ENCODE measurements at regions not wholly inside any gene's neighbourhood (a gene's known extent, or its start where the extent isn't known, plus 50 kb on each side); places are given as distances from the start of the nearest gene placed in this dataset.
A peak's percentile ranks its signal among the peaks of the same experiment; 100 is the strongest.
"Not testable (repeated sequence)": the region's sequence is repeated elsewhere in the genome, so short reads cannot be mapped to it uniquely, and the experiment has no call there.

- H3K4me3 ChIP-seq (ENCODE audit: insufficient read length, low read depth), result no peak overlapping the region
- TF ChIP-seq SUZ12 (IDR thresholded peaks at IDR 0.05; ENCODE audit: extremely low read depth, insufficient read depth, insufficient read length), result no peak
- TF ChIP-seq YY1 (IDR thresholded peaks at IDR 0.05; ENCODE audit: insufficient read depth, insufficient read length), result no peak
- no peak for TF ChIP-seq ZNF274 (IDR thresholded peaks at IDR 0.05; ENCODE audit: low read depth, low read length)
- no peak for DNase-seq (ENCODE audit: low read depth, low spot score)
- H3K9ac ChIP-seq (ENCODE audit: insufficient read length, low read depth), result no peak overlapping the region
- H3K9me3 ChIP-seq (ENCODE audit: insufficient read depth, low read length), result peaks cover 11% of the 10 kb centered on the region; the same call in 1 of the 2 replicates
- H3K27me3 ChIP-seq (ENCODE audit: insufficient read depth, insufficient read length), result no peaks in the 10 kb centered on the region
- H3K36me3 ChIP-seq (ENCODE audit: insufficient read depth, insufficient read length, low read length), result no peaks in the 10 kb centered on the region
- H3K4me1 ChIP-seq (ENCODE audit: insufficient read depth, insufficient read length), result no peaks in the 10 kb centered on the region
Measured at GRCh38 chrX:27242581-27242980, 220.6 kb downstream of the PPP4R3C start.

GRCh38 chrX:27241981-27242380 is 221.2 kb downstream of the PPP4R3C start:
- H3K9me3 ChIP-seq (ENCODE audit: insufficient read depth, low read length), result peaks cover 11% of the 10 kb centered on the region; the same call in 1 of the 2 replicates
- no peak for TF ChIP-seq ZNF274 (IDR thresholded peaks at IDR 0.05; ENCODE audit: low read depth, low read length)
- no peak for TF ChIP-seq YY1 (IDR thresholded peaks at IDR 0.05; ENCODE audit: insufficient read depth, insufficient read length)
- TF ChIP-seq SUZ12 (IDR thresholded peaks at IDR 0.05; ENCODE audit: extremely low read depth, insufficient read depth, insufficient read length), result no peak
- no peak overlapping the region for H3K4me3 ChIP-seq (ENCODE audit: insufficient read length, low read depth)
- no peaks in the 10 kb centered on the region for H3K27me3 ChIP-seq (ENCODE audit: insufficient read depth, insufficient read length)
- H3K4me1 ChIP-seq (ENCODE audit: insufficient read depth, insufficient read length), result no peaks in the 10 kb centered on the region
- no peak for DNase-seq (ENCODE audit: low read depth, low spot score)
- no peak overlapping the region for H3K9ac ChIP-seq (ENCODE audit: insufficient read length, low read depth)
- H3K36me3 ChIP-seq (ENCODE audit: insufficient read depth, insufficient read length, low read length), result no peaks in the 10 kb centered on the region

DNA sequence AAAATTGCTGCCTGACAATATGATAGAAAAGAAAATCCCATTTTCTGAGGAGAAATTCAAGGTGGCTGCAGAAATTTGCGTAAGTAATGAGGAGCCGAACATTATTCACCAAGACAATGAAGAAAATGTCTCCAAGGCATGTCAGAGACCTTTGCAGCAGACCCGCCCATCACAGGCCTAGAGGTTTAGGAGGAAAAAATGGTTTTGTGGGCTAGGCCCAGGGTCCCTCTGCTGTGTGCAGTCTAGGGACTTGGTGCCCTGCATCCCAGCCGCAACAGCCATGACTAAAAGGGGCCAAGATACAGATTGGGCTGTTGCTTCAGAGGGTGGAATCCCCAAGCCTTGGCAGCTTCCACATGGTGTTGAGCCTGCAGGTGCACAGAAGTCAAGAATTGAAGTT is 223.1 kb downstream of the PPP4R3C start:
- H3K4me1 ChIP-seq (ENCODE audit: insufficient read depth, insufficient read length); H3K36me3 ChIP-seq (ENCODE audit: insufficient read depth, insufficient read length, low read length): not testable (repeated sequence)
- peaks cover 11% of the 10 kb centered on the region; the same call in 1 of the 2 replicates for H3K9me3 ChIP-seq (ENCODE audit: insufficient read depth, low read length)

DNA sequence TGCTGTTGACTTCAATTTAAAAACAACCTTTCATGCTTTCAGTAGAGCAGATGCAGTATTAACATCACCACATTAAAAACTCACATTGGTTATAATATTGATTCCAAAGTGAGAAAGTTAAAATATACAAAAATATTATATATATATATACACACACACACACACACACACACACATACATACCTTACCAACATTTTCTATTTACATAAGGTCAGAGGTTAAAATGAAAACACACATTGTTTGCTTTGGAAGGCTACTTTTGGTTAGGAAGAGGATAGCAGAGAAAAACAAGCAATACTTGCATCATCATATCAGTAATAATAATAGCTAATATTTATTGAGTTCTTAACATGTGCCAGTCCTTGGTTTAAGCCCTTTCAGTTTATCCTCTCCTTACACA is 226.5 kb downstream of the PPP4R3C start:
- Histone ChIP-seq H3K36me3 (ENCODE audit: insufficient read depth, insufficient read length, low read length) (no peaks in the 10 kb centered on the region), H3K27me3 (ENCODE audit: insufficient read depth, insufficient read length) (no peaks in the 10 kb centered on the region), H3K4me1 (ENCODE audit: insufficient read depth, insufficient read length) (no peaks in the 10 kb centered on the region), H3K9ac (ENCODE audit: insufficient read length, low read depth) (no peak overlapping the region), H3K4me3 (ENCODE audit: insufficient read length, low read depth) (no peak overlapping the region), H3K9me3 (ENCODE audit: insufficient read depth, low read length) (peaks cover 11% of the 10 kb centered on the region; the same call in 1 of the 2 replicates)
- DNase-seq (ENCODE audit: low read depth, low spot score), result no peak
- TF ChIP-seq YY1 (IDR thresholded peaks at IDR 0.05; ENCODE audit: insufficient read depth, insufficient read length) (no peak), ZNF274 (IDR thresholded peaks at IDR 0.05; ENCODE audit: low read depth, low read length) (no peak), SUZ12 (IDR thresholded peaks at IDR 0.05; ENCODE audit: extremely low read depth, insufficient read depth, insufficient read length) (no peak)

More for the DNA sequence above, 223.1 kb downstream of the PPP4R3C start:
- H3K4me3 ChIP-seq (ENCODE audit: insufficient read length, low read depth); DNase-seq (ENCODE audit: low read depth, low spot score); H3K9ac ChIP-seq (ENCODE audit: insufficient read length, low read depth); H3K27me3 ChIP-seq (ENCODE audit: insufficient read depth, insufficient read length): not testable (repeated sequence)

DNA sequence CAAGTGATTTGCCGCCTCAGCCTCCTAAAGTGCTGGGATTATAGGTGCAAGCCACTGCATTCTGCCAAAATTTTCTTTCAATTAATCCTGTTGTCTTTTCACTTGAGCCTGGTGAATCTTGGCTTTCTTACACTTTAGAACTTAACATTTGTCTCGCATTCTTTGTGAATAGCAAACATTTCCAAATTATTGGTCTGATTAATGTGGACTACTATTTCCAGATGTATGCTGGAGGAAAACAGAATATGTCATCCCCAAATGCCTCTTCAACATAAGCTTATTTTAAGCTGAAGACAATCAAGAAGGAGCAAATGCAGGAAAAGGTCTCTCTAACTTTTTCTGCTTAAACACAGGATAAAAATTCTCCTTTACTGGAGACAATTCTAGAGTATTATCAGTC is 233.4 kb downstream of the PPP4R3C start:
- no peak overlapping the region for H3K4me3 ChIP-seq (ENCODE audit: insufficient read length, low read depth)
- TF ChIP-seq SUZ12 (IDR thresholded peaks at IDR 0.05; ENCODE audit: extremely low read depth, insufficient read depth, insufficient read length) (no peak), ZNF274 (IDR thresholded peaks at IDR 0.05; ENCODE audit: low read depth, low read length) (no peak), YY1 (IDR thresholded peaks at IDR 0.05; ENCODE audit: insufficient read depth, insufficient read length) (no peak)

GRCh38 chrX:27222661-27223060 is 240.5 kb downstream of the PPP4R3C start:
- Histone ChIP-seq H3K4me3 (ENCODE audit: insufficient read length, low read depth) (no peak overlapping the region), H3K9ac (ENCODE audit: insufficient read length, low read depth) (no peak overlapping the region), H3K9me3 (ENCODE audit: insufficient read depth, low read length) (no peaks in the 10 kb centered on the region), H3K4me1 (ENCODE audit: insufficient read depth, insufficient read length) (no peaks in the 10 kb centered on the region), H3K27me3 (ENCODE audit: insufficient read depth, insufficient read length) (no peaks in the 10 kb centered on the region), H3K36me3 (ENCODE audit: insufficient read depth, insufficient read length, low read length) (no peaks in the 10 kb centered on the region)
- DNase-seq (ENCODE audit: low read depth, low spot score), result no peak
- TF ChIP-seq SUZ12 (IDR thresholded peaks at IDR 0.05; ENCODE audit: extremely low read depth, insufficient read depth, insufficient read length), result no peak
- no peak for TF ChIP-seq YY1 (IDR thresholded peaks at IDR 0.05; ENCODE audit: insufficient read depth, insufficient read length)
- TF ChIP-seq ZNF274 (IDR thresholded peaks at IDR 0.05; ENCODE audit: low read depth, low read length), result no peak

More for the DNA sequence above, 233.4 kb downstream of the PPP4R3C start:
- H3K27me3 ChIP-seq (ENCODE audit: insufficient read depth, insufficient read length), result no peaks in the 10 kb centered on the region
- H3K36me3 ChIP-seq (ENCODE audit: insufficient read depth, insufficient read length, low read length), result no peaks in the 10 kb centered on the region
- no peak for DNase-seq (ENCODE audit: low read depth, low spot score)
- H3K9me3 ChIP-seq (ENCODE audit: insufficient read depth, low read length), result no peaks in the 10 kb centered on the region
- no peak overlapping the region for H3K9ac ChIP-seq (ENCODE audit: insufficient read length, low read depth)
- H3K4me1 ChIP-seq (ENCODE audit: insufficient read depth, insufficient read length), result no peaks in the 10 kb centered on the region

DNA sequence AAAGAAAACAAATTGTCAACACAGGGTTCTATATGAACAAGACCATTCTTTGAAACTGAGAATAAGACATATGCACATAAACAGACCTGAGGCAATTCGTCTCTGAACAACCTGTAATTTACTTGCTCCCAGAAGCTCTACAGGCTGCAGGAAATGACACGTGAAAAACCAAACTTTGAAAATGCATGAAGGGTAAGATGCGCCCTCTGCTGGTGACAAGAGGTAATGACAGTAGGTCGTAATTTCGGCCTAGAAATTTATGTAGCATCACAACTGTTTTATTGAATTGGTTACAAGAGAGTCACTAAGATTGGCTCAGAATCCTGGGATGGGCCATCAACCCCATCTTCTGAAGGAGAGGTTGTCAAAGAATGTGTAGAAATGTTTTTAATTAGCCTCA is 276.5 kb downstream of the PPP4R3C start:
- H3K9ac ChIP-seq (ENCODE audit: insufficient read length, low read depth), result no peak overlapping the region
- H3K4me3 ChIP-seq (ENCODE audit: insufficient read length, low read depth), result no peak overlapping the region
- DNase-seq (ENCODE audit: low read depth, low spot score), result peak; percentile 15
- H3K9me3 ChIP-seq (ENCODE audit: insufficient read depth, low read length), result peaks cover 6% of the 10 kb centered on the region; the same call in 1 of the 2 replicates
- TF ChIP-seq ZNF274 (IDR thresholded peaks at IDR 0.05; ENCODE audit: low read depth, low read length) (no peak), SUZ12 (IDR thresholded peaks at IDR 0.05; ENCODE audit: extremely low read depth, insufficient read depth, insufficient read length) (no peak), YY1 (IDR thresholded peaks at IDR 0.05; ENCODE audit: insufficient read depth, insufficient read length) (no peak)
- no peaks in the 10 kb centered on the region for H3K27me3 ChIP-seq (ENCODE audit: insufficient read depth, insufficient read length)
- no peaks in the 10 kb centered on the region for H3K36me3 ChIP-seq (ENCODE audit: insufficient read depth, insufficient read length, low read length)
- no peaks in the 10 kb centered on the region for H3K4me1 ChIP-seq (ENCODE audit: insufficient read depth, insufficient read length)

GRCh38 chrX:27163236-27163635 is 299.9 kb downstream of the PPP4R3C start:
- Histone ChIP-seq H3K4me1 (ENCODE audit: insufficient read depth, insufficient read length) (no peaks in the 10 kb centered on the region), H3K4me3 (ENCODE audit: insufficient read length, low read depth) (no peak overlapping the region), H3K36me3 (ENCODE audit: insufficient read depth, insufficient read length, low read length) (no peaks in the 10 kb centered on the region), H3K9me3 (ENCODE audit: insufficient read depth, low read length) (no peaks in the 10 kb centered on the region), H3K9ac (ENCODE audit: insufficient read length, low read depth) (no peak overlapping the region), H3K27me3 (ENCODE audit: insufficient read depth, insufficient read length) (no peaks in the 10 kb centered on the region)
- no peak for TF ChIP-seq ZNF274 (IDR thresholded peaks at IDR 0.05; ENCODE audit: low read depth, low read length)
- no peak for TF ChIP-seq SUZ12 (IDR thresholded peaks at IDR 0.05; ENCODE audit: extremely low read depth, insufficient read depth, insufficient read length)
- no peak for TF ChIP-seq YY1 (IDR thresholded peaks at IDR 0.05; ENCODE audit: insufficient read depth, insufficient read length)
- no peak for DNase-seq (ENCODE audit: low read depth, low spot score)

All from NT2/D1 (cell line).